ENCODE measurements at regions not wholly inside any gene's neighbourhood (a gene's known extent, or its start where the extent isn't known, plus 50 kb on each side); places are given as distances from the start of the nearest gene placed in this dataset.

GRCh38 chr20:7505835-7506221 is 434.4 kb downstream of the HAO1 start:
- no peak for TF ChIP-seq ZFP3 (CRISPR knock-in tag; IDR thresholded peaks at IDR 0.05)
- no peak for TF ChIP-seq ZFP30 (CRISPR knock-in tag; IDR thresholded peaks at IDR 0.05)
- no peak for TF ChIP-seq SNAI2 (CRISPR knock-in tag; IDR thresholded peaks at IDR 0.05)

Measured in SK-N-SH treated with all-trans-retinoic acid at 6 μM for 48 hours (cell line).